NT2/D1 (cell line): ENCODE measurements at regions not wholly inside any gene's neighbourhood (a gene's known extent, or its start where the extent isn't known, plus 50 kb on each side); places are given as distances from the start of the nearest gene placed in this dataset.

Source experiments
- DNase-seq: peaks from one replicate; pipeline ENCODE4 v3.0.0-alpha.2; 2011; ENCODE audit warnings: low read depth, low spot score
- H3K27me3 ChIP-seq: 2 replicates; pipeline ENCODE4 v1.6.0; 2011; ENCODE audit warnings: mild to moderate bottlenecking; ENCODE audit not compliant: insufficient read length, insufficient read depth
- H3K36me3 ChIP-seq: 2 replicates; pipeline ENCODE4 v1.6.1; 2011; ENCODE audit warnings: mild to moderate bottlenecking, low read length, mixed read lengths; ENCODE audit not compliant: insufficient read depth, insufficient read length
- H3K4me1 ChIP-seq: 2 replicates; pipeline ENCODE4 v1.5.1; 2011; ENCODE audit not compliant: insufficient read depth, insufficient read length
- H3K4me3 ChIP-seq: 2 replicates; pipeline ENCODE4 v1.5.1; 2011; ENCODE audit warnings: low read depth; ENCODE audit not compliant: insufficient read length
- H3K9ac ChIP-seq: 2 replicates; pipeline ENCODE4 v1.6.0; 2011; ENCODE audit warnings: low read depth; ENCODE audit not compliant: insufficient read length
- H3K9me3 ChIP-seq: 2 replicates; pipeline ENCODE4 v1.5.1; 2011; ENCODE audit warnings: mild to moderate bottlenecking, low read length; ENCODE audit not compliant: insufficient read depth
- SUZ12 ChIP-seq: IDR thresholded peaks from 2 replicates; pipeline ENCODE4 v1.6.1; 2011; ENCODE audit not compliant: insufficient read length, insufficient read depth; ENCODE audit errors: extremely low read depth
- YY1 ChIP-seq: IDR thresholded peaks from 2 replicates; pipeline ENCODE4 v1.6.1; 2011; ENCODE audit not compliant: insufficient read length, insufficient read depth
- ZNF274 ChIP-seq: IDR thresholded peaks from 2 replicates; pipeline ENCODE4 v1.6.1; 2011; ENCODE audit warnings: mild to moderate bottlenecking, low read depth, low read length

DNA sequence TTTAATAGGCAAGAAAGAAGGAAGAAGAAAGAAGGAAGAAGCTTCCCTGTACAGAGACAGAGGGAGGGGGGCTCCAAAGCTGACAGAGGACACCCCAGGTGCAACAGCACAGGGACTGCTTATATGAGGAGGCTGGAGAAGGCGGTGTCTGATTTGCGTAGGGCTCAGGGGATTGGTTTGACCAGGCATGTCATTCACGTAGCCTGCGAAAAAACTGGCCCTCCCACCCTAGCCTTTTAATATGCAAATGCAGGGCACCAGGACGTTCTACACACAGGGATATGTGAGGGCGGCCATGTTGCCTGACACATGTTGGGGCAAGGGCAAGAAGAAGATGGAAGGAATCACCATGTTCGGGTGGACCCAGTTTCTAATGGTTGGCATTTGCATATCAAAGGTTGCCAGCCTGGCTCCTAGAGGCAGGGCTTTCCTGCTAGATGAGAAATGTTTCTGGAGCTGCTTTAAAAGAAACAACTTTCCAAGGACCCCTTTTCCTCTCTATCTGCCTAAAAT lies 305.4 kb upstream of the CDYL start:
- Histone ChIP-seq H3K36me3 (no peaks in the 10 kb centered on the region), H3K4me3 (no peak overlapping the region), H3K9me3 (peaks cover 33% of the 10 kb centered on the region; the same call in 1 of the 2 replicates), H3K4me1 (no peaks in the 10 kb centered on the region), H3K9ac (no peak overlapping the region), H3K27me3 (no peaks in the 10 kb centered on the region)
- TF ChIP-seq SUZ12 (no peak), YY1 (no peak)
- no peak for DNase-seq

DNA sequence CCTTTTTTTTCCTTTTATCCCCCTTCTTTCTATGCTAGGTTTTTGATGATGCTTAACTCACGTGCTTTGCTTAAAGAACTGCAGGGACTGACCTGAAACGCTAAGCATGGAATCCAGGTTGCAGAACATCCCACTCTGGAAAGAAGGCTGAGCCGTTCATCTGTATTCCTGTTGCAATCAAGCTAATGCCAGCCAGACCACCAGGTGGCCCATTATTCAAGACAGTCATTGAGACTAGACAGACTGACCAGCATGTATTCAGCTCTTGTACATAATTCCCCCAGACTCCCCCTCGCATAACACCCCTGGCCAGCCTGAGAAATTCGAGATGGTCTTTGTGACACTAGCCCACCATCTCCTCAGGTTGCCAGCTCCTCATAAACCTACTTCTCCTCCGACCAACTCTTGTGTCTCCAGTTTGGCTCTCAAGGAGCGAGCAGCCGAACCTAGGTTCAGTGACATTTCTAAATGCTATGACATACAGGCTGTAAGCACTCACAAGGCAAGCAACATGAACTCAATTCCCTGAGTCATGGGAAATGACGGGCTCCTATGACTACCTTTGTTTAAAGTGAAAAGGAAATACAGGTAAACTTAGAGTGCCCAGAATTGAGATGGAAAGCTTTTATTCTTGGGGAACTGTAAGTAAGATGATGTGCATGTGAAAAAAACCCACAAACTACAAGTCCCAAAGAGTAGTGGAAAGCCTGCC lies 309.3 kb upstream of the CDYL start:
- no peak for DNase-seq
- Histone ChIP-seq H3K4me1 (no peaks in the 10 kb centered on the region), H3K9ac (no peak overlapping the region), H3K4me3 (no peak overlapping the region), H3K9me3 (peaks cover 20% of the 10 kb centered on the region; the same call in 1 of the 2 replicates), H3K36me3 (no peaks in the 10 kb centered on the region), H3K27me3 (no peaks in the 10 kb centered on the region)
- TF ChIP-seq YY1 (no peak), ZNF274 (no peak), SUZ12 (no peak)

DNA sequence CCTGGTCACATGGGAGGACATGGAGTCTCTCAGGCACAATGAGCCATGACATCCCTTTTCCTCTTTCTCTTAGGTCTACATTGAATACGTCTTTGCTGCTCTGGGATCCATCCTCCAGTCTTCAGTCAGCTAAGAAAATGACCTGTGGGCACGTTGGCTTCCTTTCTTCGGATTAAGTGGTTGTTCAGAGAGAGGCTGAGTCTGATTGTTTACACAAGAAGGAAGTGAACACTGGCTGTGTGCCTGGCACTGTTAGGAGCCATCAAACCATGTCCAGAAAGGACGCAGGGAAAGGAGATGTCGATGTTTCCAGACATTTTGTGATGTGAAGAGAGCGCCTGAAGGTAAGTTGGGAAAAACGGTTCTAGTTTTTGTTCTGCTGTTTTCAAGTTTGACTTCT lies 309.9 kb upstream of the CDYL start:
- Histone ChIP-seq H3K9ac (no peak overlapping the region), H3K4me3 (no peak overlapping the region), H3K27me3 (no peaks in the 10 kb centered on the region), H3K36me3 (no peaks in the 10 kb centered on the region), H3K9me3 (peaks cover 14% of the 10 kb centered on the region; the same call in 1 of the 2 replicates), H3K4me1 (no peaks in the 10 kb centered on the region)
- no peak for DNase-seq
- TF ChIP-seq SUZ12 (no peak), YY1 (no peak), ZNF274 (no peak)

DNA sequence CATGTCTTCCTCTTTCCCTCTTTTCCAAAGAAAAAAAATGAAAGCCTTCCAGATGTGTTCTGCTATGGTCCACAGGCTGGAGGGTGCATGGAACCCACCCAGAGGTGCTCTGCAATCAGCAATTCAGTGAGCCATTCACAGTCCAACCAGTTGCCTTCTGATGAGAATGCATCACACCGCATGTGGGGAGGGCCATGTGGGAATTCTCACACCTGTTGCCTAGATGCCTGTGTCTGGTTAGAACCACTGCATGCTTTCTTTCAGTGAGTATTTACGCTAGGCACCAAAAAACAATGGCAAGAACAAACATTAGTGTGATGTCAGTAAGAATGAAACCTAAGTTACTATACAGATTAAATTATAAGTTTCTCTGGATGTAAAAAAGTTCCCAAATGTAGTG lies 311.6 kb upstream of the CDYL start:
- no peaks in the 10 kb centered on the region for H3K36me3 ChIP-seq
- H3K9ac ChIP-seq, result no peak overlapping the region
- no peak for TF ChIP-seq YY1
- TF ChIP-seq SUZ12, result no peak
- no peak for TF ChIP-seq ZNF274
- DNase-seq, result no peak
- no peak overlapping the region for H3K4me3 ChIP-seq
- no peaks in the 10 kb centered on the region; the same call in 1 of the 2 replicates for H3K9me3 ChIP-seq
- H3K4me1 ChIP-seq, result no peaks in the 10 kb centered on the region
- H3K27me3 ChIP-seq, result no peaks in the 10 kb centered on the region

DNA sequence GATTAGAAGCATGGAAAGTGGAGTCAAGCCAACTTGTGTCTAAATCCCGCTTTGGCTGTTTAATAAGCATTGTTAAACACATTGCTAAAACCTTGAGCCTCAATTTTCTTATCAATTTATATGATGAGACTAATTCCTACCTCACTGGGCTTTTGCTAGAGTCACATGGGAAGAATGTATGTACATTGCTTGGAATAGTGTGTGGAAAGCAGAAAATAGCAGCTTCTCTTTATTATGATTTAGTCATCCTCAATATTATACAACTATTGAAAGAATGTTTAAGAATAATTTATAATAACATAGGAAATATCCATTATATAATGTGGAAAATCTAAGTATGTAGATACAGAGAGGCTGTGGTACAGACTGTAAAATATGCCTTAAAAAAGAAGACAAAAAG lies 313.0 kb upstream of the CDYL start:
- TF ChIP-seq YY1 (no peak), ZNF274 (no peak), SUZ12 (no peak)
- no peak for DNase-seq
- no peaks in the 10 kb centered on the region for H3K36me3 ChIP-seq
- no peaks in the 10 kb centered on the region for H3K4me1 ChIP-seq
- no peak overlapping the region for H3K4me3 ChIP-seq
- no peaks in the 10 kb centered on the region for H3K9me3 ChIP-seq
- no peaks in the 10 kb centered on the region for H3K27me3 ChIP-seq
- no peak overlapping the region for H3K9ac ChIP-seq

DNA sequence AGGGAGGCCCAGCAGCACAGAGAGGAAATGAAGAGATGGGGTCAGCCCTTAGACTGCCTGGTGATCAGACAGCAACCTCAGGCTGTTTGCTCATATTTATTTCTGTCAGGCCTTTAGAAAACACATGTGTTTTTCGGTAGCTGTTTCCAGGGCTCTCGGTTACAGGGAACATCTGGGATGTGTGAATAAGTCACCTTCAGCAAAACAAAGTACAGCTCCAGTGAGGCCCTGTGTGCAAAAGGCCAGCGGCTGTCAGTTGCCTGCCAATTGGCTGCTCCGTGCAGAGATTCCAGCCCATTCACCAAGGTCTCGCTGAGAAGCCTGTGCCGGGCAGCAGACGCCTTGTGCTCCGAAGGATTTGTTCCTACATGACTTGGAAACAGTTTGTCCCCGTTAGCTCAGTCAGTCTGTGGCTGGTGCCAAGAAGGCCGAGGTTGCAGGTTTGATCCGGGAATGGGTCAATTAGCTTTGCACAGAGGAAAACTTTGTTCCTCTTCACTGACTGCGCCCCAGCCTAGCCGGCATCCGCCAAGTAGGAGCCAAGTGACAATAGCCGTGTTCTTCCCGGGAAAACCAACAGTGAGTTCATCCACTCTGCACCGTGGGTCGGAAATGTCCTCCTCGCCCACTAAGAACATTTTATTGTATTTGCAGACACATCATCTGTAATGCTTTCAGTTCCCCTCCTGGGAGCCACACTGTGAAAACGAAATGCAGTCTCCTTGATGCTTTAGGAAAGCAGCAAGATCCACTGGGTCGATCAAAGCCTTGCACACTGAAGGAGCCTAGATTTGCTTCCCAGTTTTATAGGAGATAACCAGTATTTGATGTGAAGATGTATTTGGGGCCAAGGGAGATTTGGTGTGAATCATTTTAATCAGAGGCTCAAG lies 315.4 kb upstream of the CDYL start:
- TF ChIP-seq SUZ12 (no peak), ZNF274 (no peak), YY1 (no peak)
- DNase-seq, result no peak
- Histone ChIP-seq H3K4me3 (no peak overlapping the region), H3K9ac (no peak overlapping the region), H3K9me3 (no peaks in the 10 kb centered on the region), H3K27me3 (no peaks in the 10 kb centered on the region), H3K36me3 (no peaks in the 10 kb centered on the region), H3K4me1 (no peaks in the 10 kb centered on the region)

DNA sequence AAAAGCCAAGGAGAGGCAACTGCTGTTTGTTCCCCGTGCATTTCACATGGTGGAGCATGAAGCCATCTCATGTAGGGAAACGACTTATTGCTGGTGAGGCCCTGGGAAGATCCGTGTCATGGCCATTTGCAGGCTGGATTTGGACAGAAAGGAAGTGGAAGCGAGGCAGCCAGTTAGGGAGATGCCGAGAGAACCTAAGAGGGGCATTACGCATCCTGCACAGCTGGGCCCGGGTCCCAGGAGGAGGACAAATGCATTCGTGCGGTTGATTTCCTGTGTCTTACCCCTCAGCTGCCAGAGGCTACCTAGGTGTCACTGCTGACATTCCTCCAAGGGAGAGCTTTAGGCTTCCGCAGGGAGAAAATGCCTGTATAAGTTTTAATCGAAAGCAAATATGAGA lies 316.2 kb upstream of the CDYL start:
- no peak for DNase-seq
- no peaks in the 10 kb centered on the region for H3K36me3 ChIP-seq
- no peak overlapping the region for H3K9ac ChIP-seq
- H3K4me3 ChIP-seq, result no peak overlapping the region
- H3K9me3 ChIP-seq, result no peaks in the 10 kb centered on the region
- no peaks in the 10 kb centered on the region for H3K4me1 ChIP-seq
- TF ChIP-seq ZNF274 (no peak), SUZ12 (no peak), YY1 (no peak)
- no peaks in the 10 kb centered on the region for H3K27me3 ChIP-seq
